ENCODE measurements at regions not wholly inside any gene's neighbourhood (a gene's known extent, or its start where the extent isn't known, plus 50 kb on each side); places are given as distances from the start of the nearest gene placed in this dataset.

DNA sequence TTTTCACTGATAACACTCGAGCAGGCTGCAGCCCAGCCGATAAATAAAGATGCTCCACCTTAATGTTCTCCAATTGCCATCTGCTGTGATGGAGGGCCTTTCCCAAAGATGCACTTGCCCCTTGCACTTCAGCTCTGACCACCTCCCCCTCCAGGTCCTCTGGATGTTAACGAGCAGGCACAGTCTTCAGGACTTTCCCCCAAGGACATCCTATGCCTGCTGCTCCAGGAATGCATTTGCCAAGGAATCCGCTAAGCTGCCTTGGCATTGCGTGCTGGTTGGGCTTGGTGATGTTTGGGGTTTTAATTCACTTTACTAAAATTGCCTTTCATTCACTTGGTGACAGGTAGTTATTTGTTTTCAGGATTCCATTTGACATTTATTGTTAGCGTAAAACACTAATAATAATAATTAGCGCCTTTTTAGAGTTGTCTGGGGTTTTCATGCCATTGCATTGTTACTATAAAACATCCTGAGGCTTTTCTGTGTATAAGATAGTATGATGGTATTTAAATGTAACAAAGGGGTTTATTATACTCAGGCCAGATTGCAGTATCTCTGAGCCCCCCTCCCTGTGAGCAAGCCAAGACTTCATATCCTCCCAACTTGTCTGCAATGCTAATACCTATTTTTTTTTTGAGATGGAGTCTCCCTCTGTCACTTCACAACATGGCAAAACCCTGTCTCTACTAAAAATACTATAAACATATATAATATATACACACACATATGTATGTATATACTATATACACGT lies 66.7 kb upstream of the TSHZ2 start:
- intact Hi-C loops (cut with micrococcal nuclease; ENCODE audit: unreplicated experiment), result no loop called here
- Histone ChIP-seq H3K36me3 (replicated peaks in 1 of 2; ENCODE audit: control insufficient read depth in 1 of 2, insufficient read depth in 2 of 2, low read length in 2 of 2) (no peaks in the 10 kb centered on the region), H3K27me3 (ENCODE audit: control insufficient read depth in 1 of 2, insufficient read depth in 2 of 2, low read length in 2 of 2) (no peaks in the 10 kb centered on the region), H2AFZ (ENCODE audit: low read length) (no peak overlapping the region), H3K79me2 (ENCODE audit: insufficient read depth, low read length) (no peaks in the 10 kb centered on the region), H4K20me1 (ENCODE audit: insufficient read depth, low read length) (no peaks in the 10 kb centered on the region), H3K27ac (ENCODE audit: extremely low read length, insufficient read depth, low read length) (no peak overlapping the region), H3K9ac (ENCODE audit: insufficient read depth, low read depth, low read length) (no peak overlapping the region), H3K4me2 (ENCODE audit: low read depth, low read length) (no peak overlapping the region), H3K4me3 (replicated peaks in 1 of 3; ENCODE audit: insufficient read depth in 1 of 3, low read depth in 2 of 3, low read length in 3 of 3) (no peak overlapping the region), H3K4me1 (ENCODE audit: insufficient read depth, low read length) (peaks cover 11% of the 10 kb centered on the region), H3K9me3 (ENCODE audit: low read length) (0 out of 2 replicates have a peak, but pooled peaks cover 4% of the 10 kb centered on the region)
- CTCF ChIA-PET (ENCODE audit: low intra/inter-chr PET ratio, low total read pairs), result no interaction called here
- WGBS (ENCODE audit: low lambda C conversion rate), result 57% methylated on average over 8 of the region's 8 CpGs
- POLR2A ChIA-PET, result no interaction called here
- TF ChIP-seq KLF6 (CRISPR knock-in tag; IDR thresholded peaks at IDR 0.05), result no peak
- no peak for TF ChIP-seq GTF3A (CRISPR knock-in tag; conservative IDR thresholded peaks at IDR 0.05)
- no peak for TF ChIP-seq KLF9 (CRISPR knock-in tag; IDR thresholded peaks at IDR 0.05; ENCODE audit: low read depth)
- TF ChIP-seq TBX2 (CRISPR knock-in tag; IDR thresholded peaks at IDR 0.05; ENCODE audit: borderline replicate concordance), result no peak
- TF ChIP-seq, protein P1, sequence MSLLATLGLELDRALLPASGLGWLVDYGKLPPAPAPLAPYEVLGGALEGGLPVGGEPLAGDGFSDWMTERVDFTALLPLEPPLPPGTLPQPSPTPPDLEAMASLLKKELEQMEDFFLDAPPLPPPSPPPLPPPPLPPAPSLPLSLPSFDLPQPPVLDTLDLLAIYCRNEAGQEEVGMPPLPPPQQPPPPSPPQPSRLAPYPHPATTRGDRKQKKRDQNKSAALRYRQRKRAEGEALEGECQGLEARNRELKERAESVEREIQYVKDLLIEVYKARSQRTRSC (CRISPR knock-in tag; IDR thresholded peaks at IDR 0.05; ENCODE audit: low read depth), result no peak
- no peak for TF ChIP-seq TEAD3 (CRISPR knock-in tag; optimal IDR thresholded peaks at IDR 0.05; ENCODE audit: borderline replicate concordance)
- TF ChIP-seq FIP1L1 (IDR thresholded peaks at IDR 0.05; ENCODE audit: borderline replicate concordance, insufficient read depth, low read depth, low read length), result no peak
- no peak for TF ChIP-seq CCAR2 (optimal IDR thresholded peaks at IDR 0.05; ENCODE audit: low read depth, low read length)
- TF ChIP-seq SSRP1 (CRISPR knock-in tag; IDR thresholded peaks at IDR 0.05), result no peak
- TF ChIP-seq, protein P2, sequence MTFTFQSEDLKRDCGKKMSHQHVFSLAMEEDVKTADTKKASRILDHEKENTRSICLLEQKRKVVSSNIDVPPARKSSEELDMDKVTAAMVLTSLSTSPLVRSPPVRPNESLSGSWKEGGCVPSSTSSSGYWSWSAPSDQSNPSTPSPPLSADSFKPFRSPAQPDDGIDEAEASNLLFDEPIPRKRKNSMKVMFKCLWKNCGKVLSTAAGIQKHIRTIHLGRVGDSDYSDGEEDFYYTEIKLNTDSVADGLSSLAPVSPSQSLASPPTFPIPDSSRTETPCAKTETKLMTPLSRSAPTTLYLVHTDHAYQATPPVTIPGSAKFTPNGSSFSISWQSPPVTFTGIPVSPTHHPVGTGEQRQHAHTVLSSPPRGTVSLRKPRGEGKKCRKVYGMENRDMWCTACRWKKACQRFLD (CRISPR knock-in tag; IDR thresholded peaks at IDR 0.05; ENCODE audit: borderline replicate concordance), result no peak
- FAIRE-seq (no peak), ATAC-seq (no peak), DNase-seq (ENCODE audit: low spot score) (no peak)
- in situ Hi-C loops (cut with HindIII; ENCODE audit: extremely low pct_ligation_motif_present, low pct_unique_long_range_greater_than_20kb), result no loop called here
- no TSS peak for BruUV-seq (replicated peaks)
